Naive B cell (primary cell): ENCODE measurements at regions not wholly inside any gene's neighbourhood (a gene's known extent, or its start where the extent isn't known, plus 50 kb on each side); places are given as distances from the start of the nearest gene placed in this dataset.
A peak's percentile ranks its signal among the peaks of the same experiment; 100 is the strongest.

ENCODE experiments used
- ATAC-seq, 2 donors: fragments of 150-1000 bp; cut with Tn5 transposase; 2 replicates each; pipeline ENCODE4 v1.10.0; 2021; ENCODE audit warnings: low read depth in 2 of 2, mild to moderate bottlenecking in 2 of 2, moderate library complexity in 2 of 2
- DNase-seq: peaks from one replicate; pipeline ENCODE4 v3.0.0; 2022
- H3K27ac Mint-ChIP-seq, 6 donors: one replicate each; pipeline ENCODE4 v1.8.0; 2020 to 2022; ENCODE audit warnings: mild to moderate bottlenecking in 6 of 6, mixed read lengths in 6 of 6, moderate library complexity in 5 of 6, inconsistent platforms in 2 of 6
- H3K27me3 Mint-ChIP-seq, 3 donors: one replicate each; pipeline ENCODE4 v1.8.0; 2021 to 2022; ENCODE audit warnings: mixed read lengths in 3 of 3, mild to moderate bottlenecking in 1 of 3
- H3K36me3 Mint-ChIP-seq, 2 donors: one replicate each; pipeline ENCODE4 v1.8.0; 2020 to 2022; ENCODE audit warnings: mixed read lengths in 2 of 2, inconsistent platforms in 1 of 2, mild to moderate bottlenecking in 1 of 2
- H3K4me1 Mint-ChIP-seq, 3 donors: one replicate each; pipeline ENCODE4 v1.8.0; 2020 to 2022; ENCODE audit warnings: mixed read lengths in 3 of 3, inconsistent platforms in 1 of 3, mild to moderate bottlenecking in 1 of 3, moderate library complexity in 1 of 3
- H3K4me3 Mint-ChIP-seq, 8 donors: one replicate each; pipeline ENCODE4 v1.8.0; 2020 to 2022; ENCODE audit warnings: mild to moderate bottlenecking in 8 of 8, mixed read lengths in 8 of 8, moderate library complexity in 8 of 8, inconsistent platforms in 2 of 8
- H3K9me3 Mint-ChIP-seq, 7 donors: one replicate each; pipeline ENCODE4 v1.8.0; 2020 to 2022; ENCODE audit warnings: mixed read lengths in 7 of 7, mild to moderate bottlenecking in 5 of 7, inconsistent platforms in 2 of 7, moderate library complexity in 1 of 7

- H3K36me3 Mint-ChIP-seq = no peaks in the 10 kb centered on the region
- H3K27me3 Mint-ChIP-seq = peaks cover 4 to 10% (median 6%) of the 10 kb centered on the region in 3 donors
- no peaks in the 10 kb centered on the region for H3K9me3 Mint-ChIP-seq
- H3K4me3 Mint-ChIP-seq = no peak overlapping the region
- ATAC-seq = no peak
- no peak for DNase-seq
- H3K4me1 Mint-ChIP-seq = peaks cover 9 to 21% (median 18%) of the 10 kb centered on the region in 3 donors
- no peak overlapping the region for H3K27ac Mint-ChIP-seq
Measured at GRCh38 chr6:125354649-125355048, 52.9 kb upstream of the HDDC2 start.

- Mint-ChIP-seq H3K27ac (peak overlapping the region in 3 of 6 donors; percentile 4 to 29 (median 15)), H3K9me3 (no peaks in the 10 kb centered on the region), H3K4me3 (no peak overlapping the region), H3K4me1 (peaks cover 9 to 21% (median 18%) of the 10 kb centered on the region in 3 donors), H3K27me3 (peaks cover 11 to 19% (median 17%) of the 10 kb centered on the region in 3 donors), H3K36me3 (no peaks in the 10 kb centered on the region)
- ATAC-seq = peak in 1 of 2 donors; percentile 52
- DNase-seq = no peak
Measured at GRCh38 chr6:125356884-125357283, 55.1 kb upstream of the HDDC2 start.

GRCh38 chr6:125357515-125358256 lies 55.9 kb upstream of the HDDC2 start:
- DNase-seq = peak; percentile 24
- Mint-ChIP-seq H3K27me3 (peaks cover 19 to 27% (median 25%) of the 10 kb centered on the region in 3 donors), H3K4me3 (peak overlapping the region in 1 of 8 donors; percentile 8), H3K36me3 (peaks cover 0 to 4% of the 10 kb centered on the region in 2 donors), H3K27ac (peak overlapping the region in 3 of 6 donors; percentile 20 to 44 (median 26)), H3K9me3 (no peaks in the 10 kb centered on the region), H3K4me1 (peaks cover 12 to 25% (median 20%) of the 10 kb centered on the region in 3 donors)
- ATAC-seq = peak; percentile 92 to 93

DNA sequence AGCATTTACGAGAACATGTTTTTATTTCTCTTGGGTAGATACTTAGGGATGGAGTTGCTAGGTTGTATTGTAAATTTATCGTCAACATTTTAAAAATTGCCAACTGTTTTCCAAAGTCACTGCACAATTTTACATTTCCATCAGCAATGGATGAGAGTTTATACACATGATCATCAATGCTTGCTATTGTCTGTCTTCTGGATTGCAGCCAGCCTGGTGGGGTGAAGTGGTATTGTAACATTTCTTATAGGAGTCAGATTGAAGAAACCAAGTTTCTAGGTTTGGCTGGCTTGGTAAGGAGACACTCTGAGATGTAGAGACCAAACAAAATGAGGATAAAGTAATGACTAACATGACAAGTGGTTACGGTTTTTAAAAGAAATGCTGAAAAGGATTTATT lies 57.1 kb upstream of the HDDC2 start:
- no peak overlapping the region for H3K4me3 Mint-ChIP-seq
- ATAC-seq (no peak), DNase-seq (no peak)
- no peaks in the 10 kb centered on the region for H3K9me3 Mint-ChIP-seq
- no peak overlapping the region for H3K27ac Mint-ChIP-seq
- H3K36me3 Mint-ChIP-seq = peaks cover 0 to 7% of the 10 kb centered on the region in 2 donors
- peaks cover 14 to 28% (median 26%) of the 10 kb centered on the region in 3 donors for H3K4me1 Mint-ChIP-seq
- peaks cover 25 to 31% (median 29%) of the 10 kb centered on the region in 3 donors for H3K27me3 Mint-ChIP-seq

GRCh38 chr6:125361868-125362267 lies 60.1 kb upstream of the HDDC2 start:
- DNase-seq (no peak), ATAC-seq (no peak)
- Mint-ChIP-seq H3K27me3 (peaks cover 41 to 55% (median 47%) of the 10 kb centered on the region in 3 donors), H3K9me3 (peaks cover 0 to 3% (median 0%) of the 10 kb centered on the region in 7 donors), H3K36me3 (peaks cover 0 to 7% of the 10 kb centered on the region in 2 donors), H3K4me1 (peaks cover 9 to 22% (median 21%) of the 10 kb centered on the region in 3 donors), H3K27ac (peak overlapping the region in 1 of 6 donors; percentile 3), H3K4me3 (peak overlapping the region in 2 of 8 donors; percentile 2 to 61)

DNA sequence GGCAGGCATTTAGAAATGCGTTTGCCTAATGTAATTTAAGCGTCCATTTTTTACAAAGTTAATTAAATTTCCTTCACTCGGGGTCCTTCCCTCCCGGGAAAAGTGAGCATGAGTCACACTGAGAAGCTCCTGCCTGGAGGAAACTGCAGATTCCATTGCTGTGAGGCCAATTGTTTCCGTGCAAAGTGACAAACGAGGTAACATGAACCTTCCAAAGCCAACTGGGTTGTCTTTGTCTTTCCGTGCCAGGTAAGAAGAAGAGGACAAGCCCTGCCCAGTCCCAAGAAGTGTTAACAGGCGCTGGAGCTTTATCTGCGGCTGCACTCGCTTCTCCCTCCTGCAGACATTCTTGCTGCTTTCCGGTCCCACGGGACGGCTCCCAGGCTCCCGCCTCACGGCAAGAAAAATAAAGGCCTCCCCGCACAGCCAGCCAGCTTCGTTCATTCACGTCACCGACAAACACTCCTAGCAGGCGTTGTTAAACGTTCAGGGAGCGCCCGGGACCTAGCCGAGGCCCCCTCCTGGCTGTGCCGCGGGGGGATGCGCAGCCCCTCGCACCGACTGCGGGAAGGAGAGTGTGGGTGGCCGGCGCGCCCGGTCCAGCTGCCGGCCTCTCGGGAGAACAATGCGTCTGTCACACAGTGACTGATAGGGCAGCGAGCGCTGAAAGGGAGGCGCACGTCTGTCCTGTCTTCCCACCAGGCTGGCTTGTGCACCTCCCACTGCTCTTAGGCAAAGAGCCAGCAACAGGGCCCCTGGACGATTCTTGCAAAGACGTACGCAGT lies 61.5 kb upstream of the HDDC2 start:
- peaks cover 0 to 3% (median 0%) of the 10 kb centered on the region in 7 donors for H3K9me3 Mint-ChIP-seq
- no peak overlapping the region for H3K27ac Mint-ChIP-seq
- H3K4me1 Mint-ChIP-seq = peaks cover 7 to 10% (median 9%) of the 10 kb centered on the region in 3 donors
- DNase-seq (no peak), ATAC-seq (peak; percentile 20 to 49)
- H3K4me3 Mint-ChIP-seq = peak overlapping the region; percentile 19 to 82 (median 63)
- H3K27me3 Mint-ChIP-seq = peaks cover 45 to 62% (median 52%) of the 10 kb centered on the region in 3 donors
- peaks cover 0 to 7% of the 10 kb centered on the region in 2 donors for H3K36me3 Mint-ChIP-seq

- Mint-ChIP-seq H3K27me3 (peaks cover 44 to 62% (median 49%) of the 10 kb centered on the region in 3 donors), H3K36me3 (peaks cover 0 to 7% of the 10 kb centered on the region in 2 donors), H3K9me3 (peaks cover 0 to 3% (median 0%) of the 10 kb centered on the region in 7 donors), H3K4me3 (peak overlapping the region in 6 of 8 donors; percentile 54 to 82 (median 63)), H3K27ac (no peak overlapping the region), H3K4me1 (peaks cover 5 to 9% (median 7%) of the 10 kb centered on the region in 3 donors)
- ATAC-seq (no peak), DNase-seq (no peak)
Measured at GRCh38 chr6:125363824-125364165, 62.0 kb upstream of the HDDC2 start.

GRCh38 chr6:125365230-125365629 lies 63.5 kb upstream of the HDDC2 start:
- DNase-seq = no peak
- H3K9me3 Mint-ChIP-seq = peaks cover 0 to 3% (median 0%) of the 10 kb centered on the region in 7 donors
- peaks cover 5 to 9% (median 7%) of the 10 kb centered on the region in 3 donors for H3K4me1 Mint-ChIP-seq
- H3K4me3 Mint-ChIP-seq = no peak overlapping the region
- no peak for ATAC-seq
- peaks cover 0 to 7% of the 10 kb centered on the region in 2 donors for H3K36me3 Mint-ChIP-seq
- peaks cover 41 to 56% (median 43%) of the 10 kb centered on the region in 3 donors for H3K27me3 Mint-ChIP-seq
- H3K27ac Mint-ChIP-seq = no peak overlapping the region

DNA sequence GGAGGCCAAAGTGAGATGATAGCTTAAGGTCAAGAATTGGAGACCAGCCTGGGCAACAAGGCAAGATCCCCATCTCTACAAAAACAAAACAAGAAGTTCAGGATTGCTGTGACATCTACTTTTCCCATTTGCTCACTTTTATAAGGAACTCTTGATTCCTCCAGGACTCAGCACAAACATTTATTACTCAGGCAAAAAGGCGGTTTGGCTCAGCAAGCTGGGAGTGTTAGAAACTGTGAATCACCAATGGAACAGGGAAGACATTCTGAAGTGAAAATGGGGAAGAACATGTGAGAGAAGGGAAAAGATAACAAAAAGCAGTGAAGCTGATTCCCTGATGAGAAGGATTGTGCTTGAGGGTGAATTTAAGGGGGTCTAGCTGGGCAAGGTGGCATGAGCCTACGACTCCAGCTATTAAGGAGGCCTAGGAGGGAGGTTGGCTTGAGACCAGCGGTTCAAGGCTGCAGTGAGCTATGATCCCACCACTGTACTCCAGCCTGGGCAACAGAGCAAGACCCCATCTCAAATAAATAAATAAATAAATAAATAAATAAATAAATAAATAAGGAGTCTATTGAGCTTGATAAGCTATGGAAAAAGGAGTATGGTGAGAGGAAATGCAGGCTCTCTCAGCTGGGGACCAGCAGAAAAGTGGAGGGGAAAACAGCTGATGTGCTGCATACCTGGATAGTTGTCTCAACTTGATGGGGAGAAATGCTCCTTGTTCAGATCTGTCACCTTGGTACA lies 65.4 kb upstream of the HDDC2 start:
- peak overlapping the region in 1 of 6 donors; percentile 8 for H3K27ac Mint-ChIP-seq
- peaks cover 5 to 9% (median 7%) of the 10 kb centered on the region in 3 donors for H3K4me1 Mint-ChIP-seq
- H3K9me3 Mint-ChIP-seq = peaks cover 0 to 3% (median 0%) of the 10 kb centered on the region in 7 donors
- H3K27me3 Mint-ChIP-seq = peaks cover 31 to 42% (median 32%) of the 10 kb centered on the region in 3 donors
- DNase-seq = no peak
- H3K4me3 Mint-ChIP-seq = no peak overlapping the region
- no peak for ATAC-seq
- peaks cover 0 to 7% of the 10 kb centered on the region in 2 donors for H3K36me3 Mint-ChIP-seq

DNA sequence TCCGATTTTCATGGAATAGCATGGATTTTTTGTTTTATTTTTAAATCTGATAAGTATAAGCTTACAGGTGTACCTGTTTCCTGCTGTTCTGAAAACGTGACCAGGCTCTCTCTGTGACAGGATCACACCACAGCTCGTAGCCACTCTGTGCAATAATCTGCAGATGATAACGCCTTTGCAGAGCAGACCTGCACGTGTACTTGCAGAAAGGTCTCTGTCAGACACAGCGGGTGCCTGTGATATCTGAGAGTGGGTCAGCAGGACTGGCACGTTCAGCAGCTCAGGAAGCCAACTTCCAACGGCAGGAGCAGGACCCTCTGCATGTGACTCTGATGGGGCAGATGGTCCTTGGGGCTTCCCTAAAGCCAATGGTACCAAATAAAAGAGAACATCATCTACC lies 68.6 kb upstream of the HDDC2 start:
- H3K4me3 Mint-ChIP-seq = no peak overlapping the region
- H3K4me1 Mint-ChIP-seq = no peaks in the 10 kb centered on the region
- ATAC-seq = no peak
- peak overlapping the region in 1 of 6 donors; percentile 42 for H3K27ac Mint-ChIP-seq
- H3K36me3 Mint-ChIP-seq = no peaks in the 10 kb centered on the region
- H3K9me3 Mint-ChIP-seq = peaks cover 0 to 3% (median 0%) of the 10 kb centered on the region in 7 donors
- DNase-seq = no peak
- peaks cover 14 to 29% (median 20%) of the 10 kb centered on the region in 3 donors for H3K27me3 Mint-ChIP-seq

- no peak overlapping the region for H3K4me3 Mint-ChIP-seq
- no peak overlapping the region for H3K27ac Mint-ChIP-seq
- DNase-seq = no peak
- no peak for ATAC-seq
- H3K36me3 Mint-ChIP-seq = no peaks in the 10 kb centered on the region
- H3K27me3 Mint-ChIP-seq = peaks cover 6 to 22% (median 16%) of the 10 kb centered on the region in 3 donors
- no peaks in the 10 kb centered on the region for H3K9me3 Mint-ChIP-seq
- H3K4me1 Mint-ChIP-seq = no peaks in the 10 kb centered on the region
Measured at GRCh38 chr6:125375013-125375412, 73.2 kb upstream of the HDDC2 start.

DNA sequence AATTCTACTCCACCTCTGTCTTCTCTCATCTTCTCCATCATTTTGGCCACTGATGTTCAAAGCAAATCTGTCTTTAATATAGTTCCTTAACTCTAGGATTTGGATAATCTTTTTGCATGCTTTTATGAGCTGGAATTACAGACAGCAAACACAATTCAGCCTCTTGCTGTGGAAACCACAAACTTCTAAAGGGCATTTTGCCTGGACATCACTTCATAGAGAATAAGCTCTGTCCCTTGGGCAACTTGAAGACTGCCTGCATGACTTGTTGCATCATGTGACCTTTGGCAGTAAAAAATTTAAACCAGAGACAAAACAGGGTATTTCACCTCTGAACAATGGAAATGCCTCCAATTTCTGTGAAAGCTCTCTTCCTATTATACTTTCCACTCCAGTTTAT lies 74.1 kb upstream of the HDDC2 start:
- H3K4me3 Mint-ChIP-seq = no peak overlapping the region
- H3K9me3 Mint-ChIP-seq = no peaks in the 10 kb centered on the region
- ATAC-seq (no peak), DNase-seq (no peak)
- no peaks in the 10 kb centered on the region for H3K4me1 Mint-ChIP-seq
- H3K36me3 Mint-ChIP-seq = no peaks in the 10 kb centered on the region
- H3K27me3 Mint-ChIP-seq = peaks cover 6 to 25% (median 16%) of the 10 kb centered on the region in 3 donors
- H3K27ac Mint-ChIP-seq = no peak overlapping the region

DNA sequence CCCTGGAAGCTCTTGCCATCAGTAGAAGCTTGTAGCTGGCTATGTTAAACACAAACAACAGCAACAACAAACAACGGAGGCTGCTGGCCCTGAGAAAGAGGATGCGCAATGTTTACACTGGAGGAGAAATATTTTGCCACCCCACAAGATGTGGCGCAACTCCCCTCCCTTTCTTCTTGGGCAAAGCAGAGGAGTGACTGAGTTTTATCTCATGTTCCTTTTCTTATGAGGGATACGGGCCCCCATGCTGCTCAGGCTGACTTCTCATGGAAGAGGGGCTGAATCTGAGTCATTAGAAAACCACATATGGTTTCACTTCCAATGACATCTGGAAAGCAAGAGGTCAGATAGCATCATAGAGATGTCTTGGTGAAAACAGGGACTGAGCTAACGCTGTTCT lies 75.9 kb upstream of the HDDC2 start:
- Mint-ChIP-seq H3K4me3 (no peak overlapping the region), H3K27me3 (peaks cover 6 to 37% (median 16%) of the 10 kb centered on the region in 3 donors), H3K27ac (no peak overlapping the region), H3K9me3 (no peaks in the 10 kb centered on the region), H3K4me1 (no peaks in the 10 kb centered on the region), H3K36me3 (no peaks in the 10 kb centered on the region)
- DNase-seq (no peak), ATAC-seq (no peak)
